ENCODE measurements at regions not wholly inside any gene's neighbourhood (a gene's known extent, or its start where the extent isn't known, plus 50 kb on each side); places are given as distances from the start of the nearest gene placed in this dataset.
"Not testable (repeated sequence)": the region's sequence is repeated elsewhere in the genome, so short reads cannot be mapped to it uniquely, and the experiment has no call there.

- TF ChIP-seq, protein P1, sequence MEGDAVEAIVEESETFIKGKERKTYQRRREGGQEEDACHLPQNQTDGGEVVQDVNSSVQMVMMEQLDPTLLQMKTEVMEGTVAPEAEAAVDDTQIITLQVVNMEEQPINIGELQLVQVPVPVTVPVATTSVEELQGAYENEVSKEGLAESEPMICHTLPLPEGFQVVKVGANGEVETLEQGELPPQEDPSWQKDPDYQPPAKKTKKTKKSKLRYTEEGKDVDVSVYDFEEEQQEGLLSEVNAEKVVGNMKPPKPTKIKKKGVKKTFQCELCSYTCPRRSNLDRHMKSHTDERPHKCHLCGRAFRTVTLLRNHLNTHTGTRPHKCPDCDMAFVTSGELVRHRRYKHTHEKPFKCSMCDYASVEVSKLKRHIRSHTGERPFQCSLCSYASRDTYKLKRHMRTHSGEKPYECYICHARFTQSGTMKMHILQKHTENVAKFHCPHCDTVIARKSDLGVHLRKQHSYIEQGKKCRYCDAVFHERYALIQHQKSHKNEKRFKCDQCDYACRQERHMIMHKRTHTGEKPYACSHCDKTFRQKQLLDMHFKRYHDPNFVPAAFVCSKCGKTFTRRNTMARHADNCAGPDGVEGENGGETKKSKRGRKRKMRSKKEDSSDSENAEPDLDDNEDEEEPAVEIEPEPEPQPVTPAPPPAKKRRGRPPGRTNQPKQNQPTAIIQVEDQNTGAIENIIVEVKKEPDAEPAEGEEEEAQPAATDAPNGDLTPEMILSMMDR (IDR thresholded peaks at IDR 0.05; ENCODE audit: control insufficient read depth, extremely low read depth, insufficient read depth) = no peak
- DNase-seq (ENCODE audit: low read depth) = no peak
- no peak overlapping the region for H3K4me3 ChIP-seq (ENCODE audit: low read depth, low read length)
Measured at GRCh38 chr6:67016921-67017460, 1310.0 kb upstream of the EYS start.

GRCh38 chr6:67011441-67011840, 1304.4 kb upstream of the EYS start:
- DNase-seq (ENCODE audit: low read depth) = no peak
- TF ChIP-seq, protein P1 (IDR thresholded peaks at IDR 0.05; ENCODE audit: control insufficient read depth, extremely low read depth, insufficient read depth) = no peak
- no peak overlapping the region for H3K4me3 ChIP-seq (ENCODE audit: low read depth, low read length)

DNA sequence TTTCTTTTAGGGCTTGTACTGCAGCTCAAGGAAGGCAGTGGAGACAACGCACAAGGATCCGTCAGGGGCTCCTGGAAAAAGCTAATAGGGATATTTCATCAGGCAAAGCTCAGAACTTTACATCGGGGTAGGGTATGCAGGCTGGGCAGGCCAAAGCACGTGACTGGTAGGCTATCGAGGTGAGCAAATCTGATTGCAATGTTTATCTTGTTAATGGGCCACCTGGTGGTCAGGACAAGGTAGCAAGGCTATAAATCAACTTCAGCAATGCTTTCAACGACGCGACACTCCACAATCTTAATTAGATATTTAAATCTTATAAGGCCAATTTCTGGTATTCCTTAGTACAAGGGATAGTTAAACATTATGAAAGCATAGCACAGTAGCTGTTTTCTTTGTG, 1302.8 kb upstream of the EYS start:
- H3K4me3 ChIP-seq (ENCODE audit: low read depth, low read length) = no peak overlapping the region
- TF ChIP-seq, protein P1 (IDR thresholded peaks at IDR 0.05; ENCODE audit: control insufficient read depth, extremely low read depth, insufficient read depth) = peak; percentile 53
- DNase-seq (ENCODE audit: low read depth) = no peak

DNA sequence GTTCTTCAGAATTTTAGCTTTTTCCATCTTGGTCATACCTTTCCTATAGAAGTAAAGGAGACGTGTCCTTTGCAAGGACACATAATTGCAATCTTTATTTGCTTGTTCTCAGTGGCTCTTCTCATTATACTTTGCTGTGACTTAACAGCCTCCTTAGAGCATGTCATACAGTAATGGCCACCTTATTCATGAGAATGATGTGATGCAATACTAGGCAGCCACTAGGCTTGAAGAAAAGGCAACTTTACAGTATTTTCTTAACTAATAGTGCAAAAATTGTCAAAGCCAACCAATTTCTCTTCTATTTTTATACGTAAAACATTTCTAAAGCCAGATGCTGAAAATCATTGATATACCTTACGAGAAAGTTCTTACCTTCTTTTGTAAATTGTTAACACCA, 1296.8 kb upstream of the EYS start:
- DNase-seq (ENCODE audit: low read depth) = no peak
- H3K4me3 ChIP-seq (ENCODE audit: low read depth, low read length) = no peak overlapping the region
- TF ChIP-seq, protein P1 (IDR thresholded peaks at IDR 0.05; ENCODE audit: control insufficient read depth, extremely low read depth, insufficient read depth) = no peak

DNA sequence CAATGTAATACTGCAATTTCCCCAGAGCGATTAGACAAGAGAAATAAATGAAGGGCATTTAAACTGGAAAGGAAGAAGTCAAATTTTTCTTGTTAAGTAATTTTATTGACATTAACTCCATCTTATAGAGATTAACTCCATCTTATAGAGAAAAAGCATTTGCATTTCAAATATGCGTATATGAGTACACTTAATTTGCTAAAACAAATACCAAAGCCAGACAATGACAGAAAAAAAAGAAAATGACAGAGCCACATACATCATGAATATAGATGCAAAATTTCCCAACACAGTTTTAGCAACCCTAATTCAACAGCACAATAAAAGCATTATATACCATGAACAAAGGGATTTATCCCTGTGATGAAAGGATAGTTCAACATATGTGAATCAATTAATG, 1293.1 kb upstream of the EYS start:
- TF ChIP-seq, protein P1 (IDR thresholded peaks at IDR 0.05; ENCODE audit: control insufficient read depth, extremely low read depth, insufficient read depth) = no peak
- no peak overlapping the region for H3K4me3 ChIP-seq (ENCODE audit: low read depth, low read length)

GRCh38 chr6:66997579-66997978, 1290.6 kb upstream of the EYS start:
- not testable (repeated sequence) for H3K4me3 ChIP-seq (ENCODE audit: low read depth, low read length); DNase-seq (ENCODE audit: low read depth)

More for the DNA sequence above, 1293.1 kb upstream of the EYS start:
- no peak for DNase-seq (ENCODE audit: low read depth)

DNA sequence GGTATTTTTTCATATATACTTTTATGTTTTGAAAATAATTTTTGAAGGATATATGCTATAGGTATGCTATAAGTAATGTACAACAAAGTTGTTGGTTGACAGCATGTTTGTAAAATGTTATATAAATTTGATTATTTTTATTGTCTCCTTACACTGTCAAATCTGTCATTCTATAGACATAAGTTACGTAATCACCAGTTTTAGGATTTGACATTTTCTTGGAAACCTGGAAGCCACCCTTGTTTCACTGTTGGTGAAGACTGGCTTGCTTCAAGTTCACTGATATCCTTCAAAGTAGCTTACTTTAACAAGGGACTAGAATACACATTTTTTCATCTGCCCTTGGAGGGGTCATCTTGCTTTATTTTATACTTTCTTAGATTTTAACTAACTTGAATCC, 1288.6 kb upstream of the EYS start:
- no peak overlapping the region for H3K4me3 ChIP-seq (ENCODE audit: low read depth, low read length)
- TF ChIP-seq, protein P1 (IDR thresholded peaks at IDR 0.05; ENCODE audit: control insufficient read depth, extremely low read depth, insufficient read depth) = no peak
- no peak for DNase-seq (ENCODE audit: low read depth)

DNA sequence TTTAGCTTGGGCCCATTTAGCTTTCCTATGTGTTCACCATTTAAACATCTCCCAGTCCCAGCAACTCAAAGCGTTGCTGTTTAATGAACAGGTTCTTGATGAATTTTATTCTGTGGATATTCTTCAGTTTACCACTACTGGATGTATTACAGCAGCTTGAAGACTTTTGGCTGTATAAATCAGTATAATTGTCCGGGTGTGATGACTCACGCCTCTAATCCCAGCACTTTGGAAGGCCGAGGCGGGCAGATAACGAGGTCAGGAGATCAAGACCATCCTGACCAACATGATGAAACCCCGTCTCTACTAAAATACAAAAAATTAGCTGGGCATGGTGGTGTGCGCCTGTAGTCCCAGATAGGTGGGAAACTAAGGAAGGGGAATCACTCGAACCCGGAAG, 1286.7 kb upstream of the EYS start:
- not testable (repeated sequence) for H3K4me3 ChIP-seq (ENCODE audit: low read depth, low read length); DNase-seq (ENCODE audit: low read depth)

All from LNCaP clone FGC (cell line).